ENCODE measurements at regions not wholly inside any gene's neighbourhood (a gene's known extent, or its start where the extent isn't known, plus 50 kb on each side); places are given as distances from the start of the nearest gene placed in this dataset.
"Not testable (repeated sequence)": the region's sequence is repeated elsewhere in the genome, so short reads cannot be mapped to it uniquely, and the experiment has no call there.

DNA sequence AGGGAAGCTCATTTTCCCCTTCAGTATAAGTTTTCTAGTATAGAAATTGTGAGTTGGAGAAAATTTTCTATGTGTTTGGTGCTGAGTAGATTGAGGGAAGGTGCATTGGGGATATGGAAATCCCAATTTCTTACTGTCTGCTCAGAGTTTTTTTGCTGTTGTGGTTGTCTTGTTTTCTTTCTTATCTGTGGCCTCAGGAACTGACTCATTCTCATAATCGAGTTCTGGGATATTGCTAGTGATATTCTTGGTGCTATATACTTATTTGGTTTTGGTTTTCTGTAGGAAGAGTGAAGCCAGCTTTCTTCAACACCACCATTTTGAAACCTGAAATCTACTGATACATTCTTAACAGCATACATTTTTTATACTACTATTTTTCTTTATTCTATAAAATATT, 869.2 kb downstream of the DIPK2A start:
- no peak overlapping the region for H3K4me3 Mint-ChIP-seq
- peaks cover 8% of the 10 kb centered on the region for H3K9me3 Mint-ChIP-seq
- no peak for DNase-seq (ENCODE audit: low spot score in 2 of 2)
- no peaks in the 10 kb centered on the region for H3K36me3 Mint-ChIP-seq
- ATAC-seq (ENCODE audit: low read depth), result no peak
- no peak overlapping the region for H3K27ac Mint-ChIP-seq
- H3K27me3 Mint-ChIP-seq, result no peaks in the 10 kb centered on the region
- H3K4me1 Mint-ChIP-seq, result no peaks in the 10 kb centered on the region

DNA sequence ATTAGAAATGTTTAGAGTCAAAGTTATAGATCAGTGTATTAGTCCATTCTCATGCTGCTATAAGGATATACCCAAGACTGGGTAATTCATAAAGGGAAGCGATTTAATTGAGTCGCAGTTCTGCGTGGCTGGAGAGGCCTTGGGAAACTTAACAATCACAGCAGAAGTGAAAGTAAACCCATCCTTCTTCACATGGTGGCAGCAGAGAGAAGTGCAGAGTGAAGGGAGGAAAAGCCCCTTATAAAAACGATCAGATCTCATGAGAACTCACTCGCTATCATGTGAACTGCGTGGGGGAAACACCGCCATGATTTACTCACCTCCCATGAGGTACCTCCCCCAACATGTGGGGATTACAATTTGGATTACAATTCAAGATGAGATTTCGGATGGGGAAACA, 871.5 kb downstream of the DIPK2A start:
- no peak for DNase-seq (ENCODE audit: low spot score in 2 of 2)
- H3K27ac Mint-ChIP-seq, result no peak overlapping the region
- ATAC-seq (ENCODE audit: low read depth), result no peak
- H3K9me3 Mint-ChIP-seq, result peaks cover 8% of the 10 kb centered on the region
- no peaks in the 10 kb centered on the region for H3K4me1 Mint-ChIP-seq
- H3K27me3 Mint-ChIP-seq, result no peaks in the 10 kb centered on the region
- H3K36me3 Mint-ChIP-seq, result no peaks in the 10 kb centered on the region
- H3K4me3 Mint-ChIP-seq, result no peak overlapping the region

DNA sequence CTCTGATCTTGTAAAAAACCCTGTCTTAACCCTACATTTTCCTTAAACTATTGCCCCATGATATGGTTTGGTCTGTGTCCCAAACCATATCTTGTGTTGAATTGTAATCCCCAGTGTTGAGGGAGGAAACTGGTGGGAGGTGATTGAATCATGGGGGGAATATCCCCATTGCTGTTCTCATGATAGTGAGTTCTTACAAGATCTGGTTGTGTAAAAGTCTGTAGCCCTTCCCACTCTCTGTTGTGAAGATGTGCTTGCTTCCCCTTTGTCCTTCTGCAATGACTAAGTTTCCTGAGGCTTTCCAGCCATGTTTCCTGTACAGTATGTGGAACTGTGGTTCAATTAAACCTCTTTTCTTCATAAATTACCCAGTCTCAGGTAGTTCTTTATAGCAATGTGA, 881.4 kb downstream of the DIPK2A start:
- no peak overlapping the region for H3K4me3 Mint-ChIP-seq
- DNase-seq (ENCODE audit: low spot score in 2 of 2) (no peak), ATAC-seq (ENCODE audit: low read depth) (no peak)
- H3K27me3 Mint-ChIP-seq, result no peaks in the 10 kb centered on the region
- no peaks in the 10 kb centered on the region for H3K9me3 Mint-ChIP-seq
- H3K36me3 Mint-ChIP-seq, result no peaks in the 10 kb centered on the region
- no peak overlapping the region for H3K27ac Mint-ChIP-seq
- H3K4me1 Mint-ChIP-seq, result no peaks in the 10 kb centered on the region

DNA sequence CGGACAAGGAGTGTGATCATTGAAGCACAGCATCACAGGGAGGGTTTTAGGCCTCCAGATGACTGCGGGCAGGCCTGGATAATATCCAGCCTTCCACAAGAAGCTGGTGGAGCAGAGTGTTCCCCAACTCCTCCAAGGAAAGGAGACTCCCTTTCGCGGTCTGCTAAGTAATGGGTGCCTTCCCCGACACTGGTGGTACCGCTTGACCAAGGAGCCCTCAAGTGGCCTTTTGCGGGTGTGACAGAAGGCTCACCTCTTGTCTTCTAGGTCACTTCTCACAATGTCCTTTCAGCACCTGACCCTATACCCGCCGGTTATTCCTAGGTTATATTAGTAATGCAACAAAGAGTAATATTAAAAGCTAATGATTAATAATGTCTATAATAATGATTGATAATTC, 882.4 kb downstream of the DIPK2A start:
- H3K4me3 Mint-ChIP-seq; H3K27ac Mint-ChIP-seq; H3K9me3 Mint-ChIP-seq; H3K27me3 Mint-ChIP-seq; H3K36me3 Mint-ChIP-seq; H3K4me1 Mint-ChIP-seq; ATAC-seq (ENCODE audit: low read depth); DNase-seq (ENCODE audit: low spot score in 2 of 2): not testable (repeated sequence)

DNA sequence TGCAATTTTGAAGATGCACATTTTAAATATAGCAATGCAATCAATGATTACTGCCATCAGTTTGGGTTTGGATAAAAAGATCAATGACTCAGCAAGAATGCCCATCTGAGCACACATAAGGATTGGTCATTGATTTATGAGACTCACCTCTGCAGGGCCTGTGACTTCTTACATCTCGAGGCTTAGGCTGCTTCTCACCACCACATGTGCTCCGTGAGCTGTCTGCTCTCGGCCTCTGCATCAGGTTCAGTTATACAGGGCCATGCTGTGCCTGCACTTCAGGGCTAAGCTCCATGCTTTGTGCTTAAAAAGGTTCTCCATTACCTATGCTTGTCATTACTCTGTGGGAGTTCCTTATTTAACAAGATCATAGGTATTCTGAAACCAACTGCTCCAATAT, 887.5 kb downstream of the DIPK2A start:
- no peaks in the 10 kb centered on the region for H3K36me3 Mint-ChIP-seq
- H3K4me1 Mint-ChIP-seq, result no peaks in the 10 kb centered on the region
- H3K27ac Mint-ChIP-seq, result no peak overlapping the region
- DNase-seq (ENCODE audit: low spot score in 2 of 2) (no peak), ATAC-seq (ENCODE audit: low read depth) (no peak)
- H3K4me3 Mint-ChIP-seq, result no peak overlapping the region
- no peaks in the 10 kb centered on the region for H3K9me3 Mint-ChIP-seq
- no peaks in the 10 kb centered on the region for H3K27me3 Mint-ChIP-seq

DNA sequence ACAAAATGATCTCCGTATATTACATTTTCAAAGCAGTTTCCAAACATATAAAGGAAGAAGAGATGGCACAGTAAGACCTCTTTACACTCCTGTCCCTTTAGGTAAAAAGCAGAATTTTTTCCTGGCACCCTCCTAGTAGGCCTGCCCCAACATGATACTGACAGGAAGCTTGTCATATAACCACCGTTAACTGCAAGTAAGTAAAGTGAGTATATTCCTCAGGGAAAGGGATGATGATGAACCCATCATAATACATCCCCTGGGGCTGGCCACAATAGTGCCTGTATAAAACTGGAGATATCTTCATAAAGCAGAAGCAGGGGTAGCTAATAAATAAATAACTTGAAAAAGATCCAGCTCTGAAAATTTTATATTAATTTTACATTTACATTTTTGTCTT, 893.0 kb downstream of the DIPK2A start:
- no peak overlapping the region for H3K27ac Mint-ChIP-seq
- no peak for ATAC-seq (ENCODE audit: low read depth)
- H3K27me3 Mint-ChIP-seq, result no peaks in the 10 kb centered on the region
- no peaks in the 10 kb centered on the region for H3K4me1 Mint-ChIP-seq
- H3K4me3 Mint-ChIP-seq, result no peak overlapping the region
- no peaks in the 10 kb centered on the region for H3K36me3 Mint-ChIP-seq
- no peak for DNase-seq (ENCODE audit: low spot score in 2 of 2)
- H3K9me3 Mint-ChIP-seq, result peaks cover 2% of the 10 kb centered on the region

DNA sequence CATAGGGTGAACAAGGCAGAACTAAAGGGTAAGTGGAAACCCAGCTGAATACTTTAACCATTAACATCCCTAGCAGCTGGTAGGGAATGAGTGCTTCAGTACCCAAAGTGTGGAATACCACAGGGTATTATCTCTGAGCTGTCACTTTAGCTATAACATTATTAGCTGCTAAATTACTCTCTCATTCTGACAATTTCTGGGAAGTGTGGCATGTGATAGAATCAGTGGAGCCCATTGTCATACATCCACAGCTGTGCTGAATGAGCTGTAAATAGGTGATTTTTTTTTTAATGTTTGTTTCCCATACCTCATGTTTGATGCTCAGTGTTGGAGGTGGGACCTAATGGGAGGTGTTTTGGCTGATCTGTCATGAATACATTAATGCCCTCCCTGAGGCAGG, 894.3 kb downstream of the DIPK2A start:
- no peaks in the 10 kb centered on the region for H3K27me3 Mint-ChIP-seq
- no peak overlapping the region for H3K27ac Mint-ChIP-seq
- H3K4me3 Mint-ChIP-seq, result no peak overlapping the region
- H3K4me1 Mint-ChIP-seq, result no peaks in the 10 kb centered on the region
- peaks cover 2% of the 10 kb centered on the region for H3K9me3 Mint-ChIP-seq
- no peak for ATAC-seq (ENCODE audit: low read depth)
- DNase-seq (ENCODE audit: low spot score in 2 of 2), result no peak
- no peaks in the 10 kb centered on the region for H3K36me3 Mint-ChIP-seq

DNA sequence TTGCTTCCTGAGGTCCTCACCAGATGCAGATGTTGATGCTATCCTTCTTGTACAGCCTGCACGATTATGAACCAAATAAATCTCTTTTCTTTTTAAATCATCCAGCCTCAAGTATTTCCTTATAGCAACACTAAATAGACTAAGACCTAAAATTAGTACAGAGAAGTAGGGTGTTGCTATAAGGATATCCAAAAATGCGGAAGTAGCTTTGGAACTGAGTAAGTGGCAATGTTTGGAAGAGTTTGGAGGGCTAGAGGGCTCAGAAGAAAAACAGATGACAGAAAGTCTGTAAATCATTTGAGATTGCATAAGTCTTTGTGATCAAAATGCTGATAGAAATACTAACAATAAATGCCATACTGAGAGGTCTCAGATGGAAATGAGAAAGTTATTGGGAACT, 894.9 kb downstream of the DIPK2A start:
- no peak overlapping the region for H3K27ac Mint-ChIP-seq
- ATAC-seq (ENCODE audit: low read depth) (no peak), DNase-seq (ENCODE audit: low spot score in 2 of 2) (no peak)

DNA sequence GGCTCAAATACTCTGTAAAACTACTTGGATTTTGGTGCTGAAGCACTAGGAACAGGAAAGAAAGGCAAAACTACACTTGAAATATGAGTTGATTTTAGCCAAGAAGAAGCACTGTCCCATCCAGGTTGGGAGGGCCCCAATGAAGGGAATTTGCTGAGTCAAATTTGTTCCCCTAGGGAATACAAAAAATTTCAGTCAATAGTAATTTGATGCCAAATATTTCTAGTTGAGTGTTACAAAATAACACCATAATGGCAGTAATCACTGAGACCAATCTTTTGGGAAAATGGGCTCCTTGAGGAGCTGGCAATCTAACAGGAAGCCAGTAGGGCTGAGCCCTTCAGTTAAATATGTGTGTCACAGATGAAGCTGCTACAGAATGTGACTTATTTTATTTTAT, 896.9 kb downstream of the DIPK2A start:
- ATAC-seq (ENCODE audit: low read depth) (no peak), DNase-seq (ENCODE audit: low spot score in 2 of 2) (no peak)
- Mint-ChIP-seq H3K4me3 (no peak overlapping the region), H3K36me3 (no peaks in the 10 kb centered on the region), H3K27me3 (no peaks in the 10 kb centered on the region), H3K27ac (no peak overlapping the region), H3K4me1 (no peaks in the 10 kb centered on the region), H3K9me3 (peaks cover 2% of the 10 kb centered on the region)

More for the DNA sequence above, 894.9 kb downstream of the DIPK2A start:
- no peaks in the 10 kb centered on the region for H3K36me3 Mint-ChIP-seq
- H3K4me3 Mint-ChIP-seq, result no peak overlapping the region
- H3K9me3 Mint-ChIP-seq, result peaks cover 2% of the 10 kb centered on the region
- no peaks in the 10 kb centered on the region for H3K27me3 Mint-ChIP-seq
- no peaks in the 10 kb centered on the region for H3K4me1 Mint-ChIP-seq

DNA sequence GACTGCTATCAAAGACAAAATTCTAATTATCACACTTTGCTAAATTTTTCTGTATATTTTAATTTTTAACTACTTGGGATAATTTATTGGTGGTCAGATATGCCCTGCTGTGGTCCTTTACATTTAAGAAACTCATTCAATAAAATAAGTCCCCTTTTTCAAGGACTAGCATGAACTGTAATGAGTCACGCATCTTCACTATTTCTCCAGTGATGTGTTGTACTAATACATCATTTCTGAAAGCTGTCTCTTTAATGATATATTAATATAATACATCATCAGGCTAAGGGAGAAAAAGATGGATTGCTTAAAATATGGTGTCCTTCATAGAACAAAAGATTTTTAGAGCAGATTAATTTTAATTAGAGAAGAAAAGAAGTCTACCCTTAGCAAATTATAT, 901.4 kb downstream of the DIPK2A start:
- ATAC-seq (ENCODE audit: low read depth) (no peak), DNase-seq (ENCODE audit: low spot score in 2 of 2) (no peak)
- no peaks in the 10 kb centered on the region for H3K27me3 Mint-ChIP-seq
- no peak overlapping the region for H3K27ac Mint-ChIP-seq
- no peak overlapping the region for H3K4me3 Mint-ChIP-seq
- H3K9me3 Mint-ChIP-seq, result peaks cover 1% of the 10 kb centered on the region
- H3K4me1 Mint-ChIP-seq, result no peaks in the 10 kb centered on the region
- H3K36me3 Mint-ChIP-seq, result no peaks in the 10 kb centered on the region

DNA sequence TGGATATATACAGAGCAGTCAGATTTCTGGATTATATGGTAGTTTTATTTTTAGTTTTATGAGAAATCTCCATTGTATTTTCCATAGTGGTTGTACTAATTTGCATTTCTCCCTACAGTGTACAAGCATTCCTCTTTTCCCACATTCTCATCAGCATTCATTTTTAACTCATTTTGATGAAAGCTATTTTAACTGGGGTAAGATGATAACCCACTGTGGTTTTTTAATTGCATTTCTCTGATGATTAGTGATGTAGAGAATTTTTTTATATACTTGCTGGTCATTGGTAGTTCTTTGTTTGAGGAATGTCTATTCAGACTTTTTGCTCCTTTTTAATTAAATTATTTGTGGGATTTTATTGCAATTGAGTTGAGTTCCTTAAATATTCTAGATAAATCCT, 903.6 kb downstream of the DIPK2A start:
- Mint-ChIP-seq H3K27me3 (no peaks in the 10 kb centered on the region), H3K36me3 (no peaks in the 10 kb centered on the region), H3K9me3 (no peaks in the 10 kb centered on the region), H3K4me3 (no peak overlapping the region), H3K4me1 (no peaks in the 10 kb centered on the region), H3K27ac (no peak overlapping the region)
- no peak for ATAC-seq (ENCODE audit: low read depth)
- DNase-seq (ENCODE audit: low spot score in 2 of 2), result no peak

DNA sequence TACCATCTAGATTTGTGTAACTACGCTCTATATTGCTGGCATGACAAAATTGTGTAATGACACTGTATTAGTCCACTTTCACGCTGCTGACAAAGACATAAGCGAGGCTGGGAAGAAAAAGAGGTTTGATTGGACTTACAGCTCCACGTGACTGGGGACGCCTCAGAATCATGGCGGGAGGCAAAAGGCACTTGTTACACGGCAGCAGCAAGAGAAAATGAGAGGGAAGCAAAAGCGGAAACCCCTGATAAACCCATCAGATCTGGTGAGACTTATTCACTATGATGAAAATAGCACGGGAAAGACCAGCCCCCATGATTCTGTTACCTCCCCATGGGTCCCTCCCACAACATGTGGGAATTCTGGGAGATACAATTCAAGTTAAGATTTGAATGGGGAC, 905.7 kb downstream of the DIPK2A start:
- no peak overlapping the region for H3K4me3 Mint-ChIP-seq
- H3K27me3 Mint-ChIP-seq, result no peaks in the 10 kb centered on the region
- no peaks in the 10 kb centered on the region for H3K36me3 Mint-ChIP-seq
- no peak for ATAC-seq (ENCODE audit: low read depth)
- H3K27ac Mint-ChIP-seq, result no peak overlapping the region
- no peak for DNase-seq (ENCODE audit: low spot score in 2 of 2)
- H3K4me1 Mint-ChIP-seq, result no peaks in the 10 kb centered on the region
- H3K9me3 Mint-ChIP-seq, result peaks cover 1% of the 10 kb centered on the region

DNA sequence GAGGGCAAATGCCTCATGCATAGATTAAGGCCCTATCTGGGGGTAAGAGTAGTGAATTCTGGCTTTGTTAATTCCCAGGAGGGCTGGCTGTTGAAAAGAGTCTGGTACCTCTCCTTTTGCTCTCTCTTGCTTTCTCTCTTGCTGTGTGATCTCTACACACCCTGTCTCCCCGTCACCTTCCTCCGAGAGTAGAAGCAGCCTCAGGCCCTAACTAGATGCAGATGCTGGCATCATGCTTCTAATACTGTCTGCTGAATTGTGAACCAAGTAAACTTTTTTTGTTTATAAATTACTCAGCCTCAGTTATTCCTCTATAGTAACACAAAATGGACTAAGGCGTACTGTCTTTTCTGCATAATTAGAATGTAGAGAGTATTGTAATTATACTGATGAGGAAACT, 908.1 kb downstream of the DIPK2A start:
- H3K9me3 Mint-ChIP-seq, result peaks cover 4% of the 10 kb centered on the region
- no peak for DNase-seq (ENCODE audit: low spot score in 2 of 2)

DNA sequence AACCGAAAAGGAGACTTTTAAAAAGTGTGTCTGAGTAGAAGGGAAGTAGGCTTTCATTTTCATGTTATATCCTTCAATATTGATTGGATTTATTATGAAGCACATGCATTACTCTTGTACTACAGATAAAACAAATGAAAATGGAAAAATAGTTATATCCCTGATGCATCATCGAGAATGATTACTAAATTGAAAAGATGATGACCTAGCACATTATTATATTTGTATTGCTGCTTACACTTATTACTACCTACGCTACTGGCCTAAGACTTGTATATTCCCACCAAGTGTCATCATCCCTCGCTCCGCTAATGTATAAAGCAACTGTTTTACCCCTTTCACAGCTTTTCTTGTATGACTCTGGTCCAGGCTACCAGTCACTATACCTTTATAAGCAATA, 922.4 kb downstream of the DIPK2A start:
- DNase-seq (ENCODE audit: low spot score in 2 of 2), result no peak
- no peak overlapping the region for H3K27ac Mint-ChIP-seq
- no peaks in the 10 kb centered on the region for H3K27me3 Mint-ChIP-seq
- no peaks in the 10 kb centered on the region for H3K9me3 Mint-ChIP-seq
- H3K4me1 Mint-ChIP-seq, result no peaks in the 10 kb centered on the region
- H3K36me3 Mint-ChIP-seq, result no peaks in the 10 kb centered on the region
- no peak overlapping the region for H3K4me3 Mint-ChIP-seq
- ATAC-seq (ENCODE audit: low read depth), result no peak

More for the DNA sequence above, 908.1 kb downstream of the DIPK2A start:
- H3K27me3 Mint-ChIP-seq, result no peaks in the 10 kb centered on the region
- H3K27ac Mint-ChIP-seq, result no peak overlapping the region
- H3K4me1 Mint-ChIP-seq, result no peaks in the 10 kb centered on the region
- H3K4me3 Mint-ChIP-seq, result no peak overlapping the region
- H3K36me3 Mint-ChIP-seq, result no peaks in the 10 kb centered on the region
- no peak for ATAC-seq (ENCODE audit: low read depth)

DNA sequence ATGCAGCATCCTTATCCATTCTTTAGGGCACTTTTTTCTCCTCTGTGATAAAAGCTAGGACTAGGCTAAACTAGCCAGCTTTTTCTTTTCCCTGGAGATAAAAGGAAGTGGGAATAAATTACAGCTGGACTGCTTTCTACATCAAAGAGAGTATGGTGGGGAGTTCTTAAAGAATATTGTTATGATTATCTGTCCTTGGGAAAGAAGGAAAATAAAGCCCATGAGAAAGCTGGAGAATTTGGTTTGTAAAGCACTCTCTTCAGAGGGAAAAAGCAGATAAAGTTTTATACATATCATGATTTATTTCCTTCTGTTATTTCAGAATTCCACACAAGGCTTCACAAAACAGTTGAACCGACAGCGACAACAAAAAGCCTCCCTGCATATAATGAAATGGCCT, 923.0 kb downstream of the DIPK2A start:
- no peaks in the 10 kb centered on the region for H3K36me3 Mint-ChIP-seq
- no peak overlapping the region for H3K27ac Mint-ChIP-seq
- DNase-seq (ENCODE audit: low spot score in 2 of 2), result no peak
- no peaks in the 10 kb centered on the region for H3K27me3 Mint-ChIP-seq
- no peak overlapping the region for H3K4me3 Mint-ChIP-seq
- no peaks in the 10 kb centered on the region for H3K9me3 Mint-ChIP-seq
- H3K4me1 Mint-ChIP-seq, result no peaks in the 10 kb centered on the region
- ATAC-seq (ENCODE audit: low read depth), result no peak

DNA sequence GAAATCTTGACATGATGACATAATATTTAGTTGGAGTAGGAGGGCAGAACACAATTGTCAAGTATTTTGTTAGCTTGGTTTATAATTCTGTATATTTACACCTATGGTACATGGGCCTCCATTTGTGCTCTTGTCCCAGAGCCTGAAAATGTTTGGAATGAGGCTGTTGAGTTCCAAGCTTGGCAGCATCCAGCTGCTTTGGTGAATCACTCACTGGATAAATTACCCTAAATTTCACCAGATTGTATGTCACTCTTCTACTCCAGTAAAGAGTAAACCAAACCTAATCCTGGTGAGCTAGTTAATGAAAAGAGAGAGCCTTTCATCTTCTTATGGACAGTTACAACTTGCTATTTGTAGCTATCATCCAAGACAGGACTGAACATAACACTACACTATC, 928.7 kb downstream of the DIPK2A start:
- H3K4me1 Mint-ChIP-seq, result no peaks in the 10 kb centered on the region
- DNase-seq (ENCODE audit: low spot score in 2 of 2), result no peak
- ATAC-seq (ENCODE audit: low read depth), result no peak
- H3K36me3 Mint-ChIP-seq, result no peaks in the 10 kb centered on the region
- peaks cover 3% of the 10 kb centered on the region for H3K9me3 Mint-ChIP-seq
- no peaks in the 10 kb centered on the region for H3K27me3 Mint-ChIP-seq
- H3K27ac Mint-ChIP-seq, result no peak overlapping the region
- H3K4me3 Mint-ChIP-seq, result no peak overlapping the region
